HG03135 (cell line): ENCODE measurements at regions not wholly inside any gene's neighbourhood (a gene's known extent, or its start where the extent isn't known, plus 50 kb on each side); places are given as distances from the start of the nearest gene placed in this dataset.
"Not testable (repeated sequence)": the region's sequence is repeated elsewhere in the genome, so short reads cannot be mapped to it uniquely, and the experiment has no call there.

Experiments
- ATAC-seq: cut with Tn5 transposase; IDR thresholded peaks from one replicate; pipeline ENCODE4 v1.9.1; 2021; ENCODE audit warnings: mild to moderate bottlenecking, moderate library complexity; ENCODE audit not compliant: unreplicated experiment

DNA sequence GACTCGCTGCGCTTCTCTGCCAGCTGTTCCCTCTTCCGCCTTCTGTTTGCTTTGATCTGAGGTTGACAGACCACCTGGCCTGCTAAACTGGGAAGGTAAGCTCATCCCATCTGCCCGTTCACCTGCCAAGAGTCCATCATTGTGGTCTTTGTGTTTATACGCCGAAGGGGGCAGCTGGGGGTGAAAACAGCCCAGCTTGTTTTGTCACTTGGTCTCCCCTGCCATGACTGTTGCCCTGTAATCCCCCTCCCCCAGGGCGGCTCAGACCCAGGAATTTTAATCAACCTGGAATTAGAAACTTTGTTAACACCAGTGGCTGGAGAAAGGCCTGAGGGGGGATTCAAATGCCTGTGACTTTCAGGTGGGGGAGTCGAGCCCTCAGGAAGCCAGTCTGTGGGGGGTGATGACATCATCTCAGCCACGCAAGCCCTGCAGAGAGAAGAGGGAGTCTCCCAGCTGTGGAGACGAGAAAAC, 333.3 kb downstream of the BCOR start:
- ATAC-seq, result no peak

DNA sequence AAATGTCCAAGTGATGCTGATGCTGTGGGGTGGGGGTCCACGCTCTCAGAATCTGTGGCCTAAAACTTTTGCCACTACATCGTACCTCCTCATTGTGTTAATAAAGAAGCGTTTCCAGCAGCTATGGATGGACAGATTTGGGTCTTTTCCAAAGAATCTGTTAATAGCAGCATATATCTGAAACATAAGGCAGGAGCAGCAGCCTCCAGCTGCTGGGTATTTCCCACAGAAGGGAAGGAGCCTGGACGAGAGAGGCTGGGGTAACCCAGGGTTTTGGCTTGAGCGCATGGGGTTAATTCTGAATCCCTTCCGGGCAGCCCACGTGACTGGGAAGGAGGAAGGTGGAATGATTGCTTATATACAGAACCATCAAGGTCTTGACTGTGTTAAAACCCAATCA, 332.4 kb downstream of the BCOR start:
- ATAC-seq, result no peak

DNA sequence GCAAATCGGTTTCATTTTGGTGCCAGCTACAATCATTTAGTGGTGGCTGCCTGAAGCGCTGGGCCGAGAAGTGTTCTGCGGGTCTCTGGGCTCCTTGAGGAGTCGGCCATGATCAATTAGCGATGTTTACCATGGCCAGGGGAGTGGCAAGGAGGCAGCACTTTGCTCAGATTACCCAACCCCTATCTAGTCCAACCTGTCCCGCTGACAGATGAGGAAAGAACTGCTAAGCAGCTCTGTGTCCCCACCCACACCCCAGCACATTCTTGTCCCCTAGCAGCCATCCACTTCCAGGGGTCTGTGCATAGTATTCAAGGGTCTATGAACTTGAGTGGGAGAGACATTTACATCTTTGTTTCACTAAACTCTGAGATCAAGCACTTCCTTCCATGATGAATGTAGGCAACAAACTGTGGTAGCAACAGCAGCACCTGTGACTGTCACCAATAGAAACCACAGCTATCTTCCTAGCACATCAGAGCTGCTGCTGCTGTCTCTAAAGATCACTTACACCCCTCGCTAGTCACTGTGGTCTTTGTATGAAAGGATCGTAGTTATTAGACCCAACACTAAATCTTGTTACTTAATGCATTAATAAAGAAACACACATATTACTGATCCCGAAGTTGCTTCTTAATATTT, 331.6 kb downstream of the BCOR start:
- no peak for ATAC-seq

DNA sequence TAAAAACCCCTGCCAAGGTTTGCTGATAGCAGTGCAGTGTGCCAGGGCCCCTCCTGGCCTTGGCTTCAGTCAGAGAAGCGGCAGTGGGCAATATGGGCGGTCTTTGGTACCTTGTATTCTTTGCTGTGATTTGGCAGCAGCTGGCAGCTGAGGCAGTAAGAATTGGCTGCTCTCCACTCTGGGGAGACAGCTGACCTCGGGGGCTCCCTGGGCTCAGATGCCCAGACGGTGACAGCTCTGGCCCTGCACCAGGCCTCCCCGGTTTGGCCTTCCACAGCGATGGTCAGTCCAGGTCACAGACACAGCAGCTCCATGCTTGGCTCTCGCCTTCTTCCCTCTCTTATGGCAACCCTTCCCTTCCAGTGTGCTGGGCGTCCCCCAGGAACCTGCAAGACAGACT, 330.9 kb downstream of the BCOR start:
- ATAC-seq, result no peak

DNA sequence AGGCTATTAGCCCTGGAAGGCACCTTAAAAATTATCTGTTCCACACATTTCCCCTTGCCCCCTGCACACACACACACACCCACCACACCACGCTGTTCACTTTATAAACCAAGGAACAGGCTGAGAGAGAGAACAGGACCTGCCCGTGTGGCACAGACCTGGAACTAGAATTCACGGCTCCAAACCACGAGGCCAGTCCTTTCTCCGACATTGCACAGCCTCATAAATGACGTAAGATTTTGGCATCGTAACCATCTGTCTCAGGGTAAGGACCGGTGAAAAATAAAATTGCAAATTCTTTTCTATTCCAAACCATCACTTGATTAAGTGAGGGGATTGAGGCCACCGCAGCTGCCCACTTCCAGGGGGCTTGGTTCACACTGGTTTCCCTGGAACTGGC, 330.3 kb downstream of the BCOR start:
- ATAC-seq, result no peak

DNA sequence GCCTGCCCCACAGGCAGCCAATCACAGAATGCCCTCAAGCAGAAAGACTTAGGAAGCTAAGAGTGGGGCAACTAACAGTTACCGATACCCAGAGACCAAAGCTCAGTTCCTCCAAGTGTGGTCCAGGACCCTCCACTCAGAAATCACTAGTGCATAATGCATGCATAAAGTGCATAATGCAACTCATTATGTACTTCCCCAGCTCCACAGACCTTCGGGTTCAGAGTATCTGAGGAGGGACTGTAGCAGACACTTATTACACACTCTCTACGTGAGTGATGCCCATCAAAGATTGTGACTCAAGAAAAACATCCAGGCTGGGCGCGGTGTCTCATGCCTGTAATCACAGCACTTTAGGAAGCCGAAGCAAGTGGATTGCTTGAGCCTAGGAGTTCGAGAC, 328.0 kb downstream of the BCOR start:
- no peak for ATAC-seq

DNA sequence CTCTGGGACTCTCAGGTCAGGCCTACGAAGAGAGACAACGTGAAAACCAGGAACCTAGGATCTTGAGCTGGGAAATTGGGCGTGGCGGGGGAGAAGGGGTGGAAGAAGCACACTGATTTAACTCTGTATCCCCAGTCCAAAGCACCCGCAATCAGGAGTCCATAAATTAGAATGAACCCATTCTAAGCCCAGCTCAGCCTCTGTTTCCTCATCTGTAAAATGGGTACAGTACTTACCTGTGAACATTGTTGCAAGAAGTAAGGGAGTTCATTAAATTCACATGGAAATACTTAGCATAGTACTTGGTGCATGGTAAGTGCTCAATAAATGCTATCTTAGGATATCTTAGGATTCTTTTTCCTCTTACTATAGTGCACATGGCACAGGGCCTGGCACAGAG, 326.7 kb downstream of the BCOR start:
- no peak for ATAC-seq

DNA sequence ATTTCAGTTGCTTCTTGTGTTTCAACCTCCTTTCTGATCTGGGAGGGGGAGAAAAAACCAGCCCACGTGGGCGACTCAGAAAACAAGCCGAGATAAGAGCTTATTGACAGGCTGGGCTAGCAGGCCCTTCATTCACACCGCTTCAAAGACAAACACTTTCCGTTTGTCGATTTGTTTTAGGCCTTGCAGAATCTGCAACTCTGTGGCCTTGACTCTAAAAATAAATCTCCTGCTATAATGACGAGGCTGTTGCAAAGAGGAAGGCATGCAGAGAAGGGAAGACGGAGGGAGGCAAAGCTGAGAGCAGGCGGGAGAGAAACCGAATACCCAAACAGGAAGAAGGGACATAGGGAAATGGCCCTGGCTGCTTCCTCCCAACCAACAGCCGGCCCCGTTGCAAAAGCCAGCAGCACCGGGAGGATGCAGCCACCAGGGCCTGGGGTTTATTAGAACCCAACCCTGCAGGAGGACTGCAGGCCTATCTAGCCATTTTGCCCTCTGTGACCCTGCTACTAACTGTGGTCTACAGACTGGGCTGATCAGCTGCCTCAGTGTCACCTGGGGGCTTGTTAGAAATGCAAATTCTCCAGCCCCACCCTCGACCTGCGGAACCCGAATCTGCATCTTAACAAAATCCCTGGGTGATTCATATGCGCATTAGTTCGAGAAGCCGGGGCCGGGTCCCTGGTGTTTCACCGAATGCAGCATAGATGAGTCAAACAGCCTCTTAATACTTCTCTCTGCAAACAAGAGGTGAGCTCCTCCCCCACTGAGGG, 325.5 kb downstream of the BCOR start:
- ATAC-seq, result no peak

DNA sequence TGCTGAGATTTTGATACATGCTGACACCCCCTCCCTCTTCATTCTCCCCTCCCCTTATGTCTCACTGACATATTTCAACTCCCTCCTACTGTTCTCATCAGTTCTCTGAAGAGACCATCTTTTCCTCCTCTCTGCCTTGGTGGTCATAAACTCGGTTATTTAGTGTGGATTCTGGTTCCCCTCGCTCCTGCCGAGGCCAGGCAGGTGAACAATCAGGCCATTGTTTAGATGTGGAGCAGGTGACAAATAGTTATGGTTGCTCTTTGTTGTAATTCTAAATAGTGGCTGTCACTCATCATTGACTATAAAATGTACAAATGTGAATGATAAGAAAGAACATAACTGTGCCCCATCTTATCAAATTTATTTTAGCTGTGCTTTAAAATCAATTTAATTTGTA, 324.6 kb downstream of the BCOR start:
- ATAC-seq, result no peak

DNA sequence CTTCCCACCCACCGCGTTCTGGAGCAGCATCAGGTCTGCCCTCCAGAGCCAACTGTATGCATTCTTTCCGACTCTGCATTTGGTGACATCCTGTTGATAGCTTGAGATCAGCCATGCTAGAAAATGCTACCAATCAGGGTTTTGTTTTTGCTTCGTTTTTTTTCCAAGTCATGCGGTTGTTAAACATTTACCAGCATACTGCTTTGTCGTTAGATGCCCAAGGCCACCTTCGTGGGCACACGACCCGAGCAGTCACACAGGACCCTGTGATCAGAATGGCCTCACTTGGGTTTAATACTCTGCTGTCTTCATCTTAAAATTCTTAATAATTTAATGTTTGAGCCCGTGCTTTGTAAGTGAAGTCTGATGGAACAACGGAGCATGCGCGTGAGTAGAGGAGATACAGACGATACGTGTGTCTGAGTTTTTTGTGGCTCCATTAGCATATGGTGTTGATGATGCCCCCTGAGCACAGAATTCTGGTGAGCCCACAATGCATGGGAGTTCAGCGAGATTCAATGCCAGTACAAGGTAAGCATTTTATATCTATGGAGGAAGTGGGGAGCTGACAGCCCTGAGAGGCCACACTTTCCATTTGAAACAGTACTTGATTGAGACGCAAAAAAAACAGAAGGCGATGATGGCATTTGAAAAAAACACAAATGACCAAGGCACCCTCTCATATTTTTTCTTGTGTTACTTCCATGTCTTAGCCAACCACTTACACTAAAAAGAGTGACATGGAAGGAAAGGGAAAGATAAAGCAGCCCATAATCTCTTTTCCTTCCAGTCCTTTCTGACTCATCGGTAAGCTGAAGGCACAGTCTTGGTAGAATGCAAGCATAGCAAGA, 323.6 kb downstream of the BCOR start:
- ATAC-seq, result no peak

DNA sequence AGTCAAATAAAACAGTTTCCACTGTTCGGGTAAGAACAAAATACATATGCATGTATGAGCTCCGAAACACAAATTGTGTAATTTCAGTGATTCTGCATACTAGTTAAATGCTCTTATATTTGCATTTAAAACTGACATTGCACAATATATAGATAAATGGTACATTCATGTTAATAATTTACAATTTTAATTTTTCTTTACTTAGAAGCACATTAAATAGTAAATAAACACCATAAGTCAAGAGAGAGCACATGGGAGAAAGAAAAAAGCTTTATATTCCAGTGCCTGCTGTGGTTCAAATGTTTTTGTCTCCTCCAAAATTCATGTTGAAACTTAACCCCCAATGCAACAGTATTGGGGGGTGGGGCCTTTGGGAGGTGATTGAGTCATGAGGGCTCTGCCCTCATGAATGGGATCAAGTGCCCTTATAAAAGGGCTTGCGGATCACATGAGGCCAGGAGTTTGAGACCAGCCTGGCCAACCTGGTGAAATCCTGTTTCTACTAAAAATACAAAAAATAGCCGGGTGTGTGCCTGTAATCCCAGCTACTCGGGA, 322.9 kb downstream of the BCOR start:
- ATAC-seq, result no peak

DNA sequence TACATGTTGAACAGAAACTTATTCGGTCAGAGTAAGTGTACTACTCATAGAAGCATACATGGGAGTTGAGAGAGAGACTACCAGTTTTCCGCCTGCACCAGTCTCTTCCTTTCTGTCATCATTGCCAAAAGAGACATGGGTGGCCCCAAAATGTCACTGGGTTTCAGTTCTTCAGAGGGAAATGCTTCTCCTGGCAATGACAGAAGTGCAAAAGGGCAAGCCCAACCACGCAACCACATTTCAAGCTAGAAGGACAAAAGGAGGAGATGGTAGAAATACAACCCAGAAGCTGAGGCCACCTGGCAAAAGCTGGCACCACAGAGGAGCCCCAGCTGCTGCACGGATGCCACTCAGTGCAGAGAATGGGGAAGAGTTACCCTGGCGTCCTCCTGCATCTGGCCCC, 320.1 kb downstream of the BCOR start:
- no peak for ATAC-seq

DNA sequence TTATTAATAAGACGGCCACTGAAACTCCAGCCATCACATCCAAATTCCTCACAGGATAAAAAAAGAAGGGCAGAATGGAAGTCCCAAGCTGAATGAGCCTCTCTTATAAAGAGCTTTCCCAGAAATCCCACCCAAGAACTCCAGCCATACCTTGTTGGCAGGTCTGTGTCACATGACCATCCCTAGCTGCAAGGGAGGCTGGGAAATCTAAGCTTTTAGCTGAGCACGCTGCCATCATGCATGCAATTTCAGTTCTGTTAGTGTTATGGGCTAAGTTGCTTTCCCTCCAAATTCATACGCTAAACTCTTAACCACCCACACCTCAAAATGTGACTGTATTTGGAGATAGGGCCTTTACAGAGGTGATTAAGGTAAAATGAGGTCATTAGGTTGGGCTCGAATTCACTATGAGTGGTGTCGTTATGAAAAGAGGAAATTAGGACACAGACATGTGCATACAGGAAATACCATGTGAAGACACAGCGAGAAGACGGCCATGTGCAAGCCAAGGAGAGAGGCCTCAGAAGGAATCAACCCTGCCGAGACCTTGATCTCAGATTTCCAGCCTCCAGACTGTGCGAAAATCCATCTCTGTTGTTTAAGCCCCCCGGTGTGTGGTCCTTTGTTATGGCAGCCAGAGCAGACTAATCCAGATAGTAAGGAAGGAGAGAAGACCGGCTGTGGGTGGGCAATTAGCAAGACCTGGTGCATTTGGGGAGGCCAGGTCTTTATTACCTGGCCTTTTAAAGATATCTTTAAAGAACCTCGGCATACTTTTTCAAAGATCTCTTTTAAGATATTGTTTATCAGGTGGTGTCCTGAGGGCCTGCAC, 317.6 kb downstream of the BCOR start:
- ATAC-seq, result no peak

DNA sequence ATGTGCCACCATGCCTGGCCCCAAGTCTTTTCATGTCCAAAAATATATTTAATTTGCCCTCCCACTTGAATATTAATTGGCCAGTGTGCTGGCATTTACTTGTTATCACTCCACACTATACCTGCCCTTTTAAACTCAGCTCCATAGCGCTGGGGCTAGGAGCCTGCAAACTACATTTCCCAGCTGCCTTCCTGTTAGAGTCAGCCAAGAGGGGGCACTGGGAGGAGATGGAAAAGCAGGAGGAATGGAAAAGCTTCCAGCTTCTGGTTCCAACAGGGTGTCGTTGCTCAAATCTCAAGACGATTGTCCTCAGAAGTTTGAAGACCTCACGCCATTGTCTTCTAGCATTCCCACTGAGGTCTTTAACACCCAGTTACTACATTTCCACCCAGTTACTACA, 315.5 kb downstream of the BCOR start:
- no peak for ATAC-seq

DNA sequence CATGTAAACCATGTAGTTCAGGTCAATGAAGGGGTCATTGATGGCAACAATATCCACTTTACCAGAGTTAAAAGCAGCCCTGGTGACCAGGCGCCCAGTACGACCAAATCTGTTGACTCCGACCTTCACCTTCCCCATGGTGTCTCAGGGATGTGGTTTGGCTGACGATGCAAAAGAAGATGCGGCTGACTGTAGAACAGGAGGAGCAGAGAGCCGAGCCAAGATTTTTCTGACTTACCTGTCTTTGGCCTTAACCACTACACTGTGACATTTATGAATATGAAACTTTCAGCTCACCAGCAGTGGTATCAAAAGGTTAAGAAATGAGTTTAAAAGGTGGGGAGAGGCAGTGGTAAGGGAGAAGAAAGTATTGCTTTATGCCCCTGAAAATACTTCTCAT, 309.8 kb downstream of the BCOR start:
- no peak for ATAC-seq

DNA sequence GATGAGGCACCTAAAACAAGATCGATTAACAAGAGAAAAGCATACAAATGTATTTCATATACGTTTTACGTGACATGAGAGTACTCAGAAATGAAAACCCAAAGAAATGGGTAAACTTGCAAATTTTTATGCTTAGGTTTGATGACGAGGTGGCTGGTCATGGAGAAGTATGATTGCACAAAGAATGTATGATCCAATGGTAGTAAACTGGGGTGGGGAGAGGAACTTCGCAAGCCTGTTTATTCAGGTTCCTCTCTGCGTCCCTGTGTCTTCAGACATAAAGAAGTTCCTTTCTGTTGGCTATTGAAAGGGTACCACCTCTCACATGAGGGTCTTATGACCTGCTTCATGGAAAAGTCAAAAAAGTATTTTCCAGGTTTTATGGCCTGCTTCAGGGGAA, 309.2 kb downstream of the BCOR start:
- ATAC-seq, result no peak

DNA sequence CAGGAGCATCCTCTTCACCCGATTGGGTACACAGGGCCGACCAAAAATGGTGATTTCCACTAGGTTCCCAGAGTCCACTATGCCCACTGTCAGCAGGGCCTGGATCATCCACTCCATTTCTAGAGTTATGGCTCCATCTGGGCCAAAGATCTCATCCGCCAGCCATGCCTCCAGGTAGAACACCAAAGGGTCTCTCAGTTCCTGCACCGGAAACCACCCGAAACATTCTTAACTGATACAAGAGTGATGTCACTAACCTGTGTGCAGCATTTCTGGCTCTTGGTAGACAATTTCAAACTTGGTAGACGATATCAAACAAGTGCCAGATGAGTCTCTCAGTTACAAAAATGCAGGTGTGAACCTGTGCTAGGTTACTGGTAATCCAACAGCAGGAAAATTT, 306.1 kb downstream of the BCOR start:
- no peak for ATAC-seq

DNA sequence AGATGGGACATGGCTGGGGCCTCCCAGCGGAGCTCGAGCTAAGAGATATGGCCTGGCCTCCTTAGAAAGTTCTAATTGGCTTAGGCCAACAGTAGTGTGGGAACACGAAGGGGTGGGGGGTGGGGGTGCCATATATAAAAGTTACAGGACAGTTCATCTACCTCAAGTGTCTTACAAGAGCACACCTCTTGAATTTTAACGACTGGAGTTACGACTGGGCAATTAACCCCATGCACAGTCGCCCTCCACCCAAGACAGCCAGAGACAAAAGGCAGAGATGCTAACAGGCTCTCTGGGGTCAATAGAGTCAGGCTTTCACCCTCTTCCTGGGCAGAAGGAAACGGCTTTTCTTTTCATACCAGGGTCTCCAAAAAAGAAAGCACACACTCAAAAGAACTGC, 302.2 kb downstream of the BCOR start:
- no peak for ATAC-seq

DNA sequence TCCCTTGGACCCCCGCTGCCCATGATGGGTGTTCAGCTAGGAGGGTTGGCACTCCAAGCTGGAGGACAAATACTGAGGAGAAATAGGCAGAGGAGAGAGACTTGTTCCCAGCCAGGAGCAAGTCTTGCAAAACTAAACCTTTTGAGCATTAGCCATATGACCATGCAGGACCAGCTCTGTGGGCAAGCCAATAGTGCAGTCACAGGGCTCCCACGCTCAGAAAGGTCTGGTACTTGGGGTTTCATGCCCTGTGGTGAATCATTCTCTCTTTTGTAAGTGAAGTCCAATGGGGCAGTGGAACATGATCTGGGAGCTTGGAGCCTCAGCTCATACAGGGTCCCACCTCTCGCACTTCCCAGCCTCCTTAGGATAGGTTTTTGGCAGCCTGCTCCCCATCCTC, 300.9 kb downstream of the BCOR start:
- ATAC-seq, result no peak

DNA sequence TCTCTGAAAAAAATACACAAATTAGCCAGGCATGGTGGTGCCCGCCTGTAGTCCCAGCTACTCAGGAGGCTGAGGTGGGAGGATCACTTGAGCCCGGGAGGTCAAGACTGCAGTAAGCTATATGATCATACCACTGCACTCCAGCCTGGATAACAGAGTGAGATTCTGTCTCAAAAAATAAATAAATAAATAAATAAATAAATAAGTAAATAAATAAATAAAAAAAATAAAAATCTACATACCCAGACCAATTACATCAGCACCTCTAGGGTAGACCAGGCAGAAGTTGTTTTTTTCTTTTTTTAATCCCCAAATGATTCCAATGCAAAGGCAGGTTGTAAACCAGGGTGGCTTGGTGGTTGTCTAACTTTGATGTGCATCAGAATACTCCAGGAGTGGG, 299.3 kb downstream of the BCOR start:
- ATAC-seq, result not testable (repeated sequence)

DNA sequence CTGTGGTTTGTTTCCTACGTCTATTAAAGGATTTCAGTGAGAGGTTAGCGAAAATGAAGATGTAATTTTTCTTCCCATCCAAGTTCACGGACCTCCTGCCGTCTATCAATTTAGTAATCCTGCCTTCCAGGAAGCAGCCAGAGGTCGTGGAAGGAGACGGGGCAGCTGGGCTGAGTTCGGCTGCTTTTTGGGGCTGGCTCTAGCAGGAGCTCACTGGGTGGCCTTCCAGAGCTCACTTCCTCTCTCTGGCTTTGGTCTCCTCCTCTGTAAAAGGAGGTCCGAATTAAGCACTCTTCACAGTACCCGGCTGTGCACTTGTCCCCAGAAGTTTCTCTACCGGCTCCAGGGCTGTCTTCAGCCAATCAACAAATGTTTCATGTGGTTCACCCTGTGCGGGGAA, 295.4 kb downstream of the BCOR start:
- no peak for ATAC-seq
